Nephron (organoid): ENCODE measurements at regions not wholly inside any gene's neighbourhood (a gene's known extent, or its start where the extent isn't known, plus 50 kb on each side); places are given as distances from the start of the nearest gene placed in this dataset.
"Not testable (repeated sequence)": the region's sequence is repeated elsewhere in the genome, so short reads cannot be mapped to it uniquely, and the experiment has no call there.

ENCODE experiments used
- H3K27ac Mint-ChIP-seq, 3 experiments: 2 replicates each; pipeline ENCODE4 v1.8.0; 2020; ENCODE audit warnings: mixed read lengths in 3 of 3, mild to moderate bottlenecking in 2 of 3, moderate library complexity in 1 of 3
- H3K27me3 Mint-ChIP-seq: 2 replicates; pipeline ENCODE4 v1.8.0; 2021; ENCODE audit warnings: low read depth, mild to moderate bottlenecking, moderate library complexity, mixed read lengths
- H3K36me3 Mint-ChIP-seq: 2 replicates; pipeline ENCODE4 v1.8.0; 2020; ENCODE audit warnings: low read depth, mixed read lengths
- H3K4me1 Mint-ChIP-seq: 2 replicates; pipeline ENCODE4 v1.8.0; 2020; ENCODE audit warnings: mixed read lengths
- H3K4me3 Mint-ChIP-seq, 3 experiments: 2 replicates each; pipeline ENCODE4 v1.8.0; 2020; ENCODE audit warnings: mild to moderate bottlenecking in 3 of 3, mixed read lengths in 3 of 3, moderate library complexity in 2 of 3
- H3K9me3 Mint-ChIP-seq: 2 replicates; pipeline ENCODE4 v1.8.0; 2020; ENCODE audit warnings: mixed read lengths
- CTCF ChIP-seq, 3 experiments: fragments of 200-600 bp; sonication (generic); IDR thresholded peaks; one replicate each; pipeline ENCODE4 v1.5.0; 2021; ENCODE audit warnings: antibody characterized with exemption in 3 of 3; ENCODE audit not compliant: unreplicated experiment in 3 of 3

- no peaks in the 10 kb centered on the region for H3K27me3 Mint-ChIP-seq
- TF ChIP-seq CTCF (IDR thresholded peaks at IDR 0.05; ENCODE audit: unreplicated experiment in 3 of 3), result no peak
- H3K27ac Mint-ChIP-seq, result no peak overlapping the region
- no peak overlapping the region for H3K4me3 Mint-ChIP-seq
- H3K9me3 Mint-ChIP-seq, result peaks cover 6% of the 10 kb centered on the region
- no peaks in the 10 kb centered on the region for H3K36me3 Mint-ChIP-seq
- no peaks in the 10 kb centered on the region for H3K4me1 Mint-ChIP-seq
Measured at GRCh38 chr13:37968555-37968954, 99.0 kb upstream of the TRPC4 start.

GRCh38 chr13:37966266-37966665 lies 96.7 kb upstream of the TRPC4 start:
- Mint-ChIP-seq H3K27ac (no peak overlapping the region), H3K4me3 (no peak overlapping the region), H3K9me3 (peaks cover 10% of the 10 kb centered on the region), H3K27me3 (no peaks in the 10 kb centered on the region), H3K4me1 (no peaks in the 10 kb centered on the region), H3K36me3 (no peaks in the 10 kb centered on the region)
- no peak for TF ChIP-seq CTCF (IDR thresholded peaks at IDR 0.05; ENCODE audit: unreplicated experiment in 3 of 3)

DNA sequence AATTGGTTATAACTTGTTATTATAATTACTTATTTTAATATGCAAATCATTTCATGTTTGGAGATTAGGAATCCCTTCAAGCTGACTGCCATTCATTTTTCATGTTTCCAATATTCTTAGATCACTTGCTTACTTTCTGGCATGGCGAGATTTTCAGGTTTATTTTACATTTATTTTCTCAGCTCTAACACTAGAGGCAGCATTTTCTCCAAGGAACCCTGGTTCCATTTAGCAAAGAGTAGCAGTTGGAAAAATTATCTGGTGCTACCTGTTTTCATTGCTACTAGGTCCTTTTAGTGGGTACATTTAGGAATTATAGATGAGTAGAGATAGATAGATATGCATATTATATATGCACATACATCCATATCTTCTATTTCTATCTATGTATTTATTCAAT lies 90.9 kb upstream of the TRPC4 start:
- no peaks in the 10 kb centered on the region for H3K27me3 Mint-ChIP-seq
- no peaks in the 10 kb centered on the region for H3K4me1 Mint-ChIP-seq
- H3K36me3 Mint-ChIP-seq, result no peaks in the 10 kb centered on the region
- H3K27ac Mint-ChIP-seq, result no peak overlapping the region
- peak in 1 of 3 experiments; percentile 25 for TF ChIP-seq CTCF (IDR thresholded peaks at IDR 0.05; ENCODE audit: unreplicated experiment in 3 of 3)
- H3K4me3 Mint-ChIP-seq, result no peak overlapping the region
- peaks cover 4% of the 10 kb centered on the region for H3K9me3 Mint-ChIP-seq

GRCh38 chr13:37959284-37959683 lies 89.7 kb upstream of the TRPC4 start:
- peaks cover 4% of the 10 kb centered on the region for H3K9me3 Mint-ChIP-seq
- TF ChIP-seq CTCF (IDR thresholded peaks at IDR 0.05; ENCODE audit: unreplicated experiment in 3 of 3), result no peak
- H3K4me1 Mint-ChIP-seq, result no peaks in the 10 kb centered on the region
- no peaks in the 10 kb centered on the region for H3K27me3 Mint-ChIP-seq
- no peak overlapping the region for H3K4me3 Mint-ChIP-seq
- no peaks in the 10 kb centered on the region for H3K36me3 Mint-ChIP-seq
- no peak overlapping the region for H3K27ac Mint-ChIP-seq

DNA sequence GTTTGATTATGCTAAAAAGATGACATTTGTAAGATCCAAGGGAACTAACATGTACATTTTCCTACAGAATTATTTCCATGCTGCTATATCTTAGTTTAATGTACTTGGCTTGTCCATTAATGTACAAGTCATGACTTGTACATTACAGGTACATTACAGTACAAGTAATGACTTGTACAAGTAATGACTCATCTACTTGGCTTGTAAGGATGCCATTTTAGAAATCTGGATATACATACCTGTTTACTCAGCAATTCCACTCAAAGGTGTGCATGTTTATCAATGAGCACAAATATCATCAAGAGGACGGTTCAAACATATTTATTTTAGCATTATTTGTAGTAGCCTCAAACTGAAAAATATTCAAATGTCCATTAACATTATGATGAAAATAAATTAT lies 87.0 kb upstream of the TRPC4 start:
- Mint-ChIP-seq H3K27me3 (no peaks in the 10 kb centered on the region), H3K4me1 (no peaks in the 10 kb centered on the region), H3K9me3 (no peaks in the 10 kb centered on the region), H3K27ac (no peak overlapping the region), H3K36me3 (no peaks in the 10 kb centered on the region), H3K4me3 (no peak overlapping the region)
- no peak for TF ChIP-seq CTCF (IDR thresholded peaks at IDR 0.05; ENCODE audit: unreplicated experiment in 3 of 3)

DNA sequence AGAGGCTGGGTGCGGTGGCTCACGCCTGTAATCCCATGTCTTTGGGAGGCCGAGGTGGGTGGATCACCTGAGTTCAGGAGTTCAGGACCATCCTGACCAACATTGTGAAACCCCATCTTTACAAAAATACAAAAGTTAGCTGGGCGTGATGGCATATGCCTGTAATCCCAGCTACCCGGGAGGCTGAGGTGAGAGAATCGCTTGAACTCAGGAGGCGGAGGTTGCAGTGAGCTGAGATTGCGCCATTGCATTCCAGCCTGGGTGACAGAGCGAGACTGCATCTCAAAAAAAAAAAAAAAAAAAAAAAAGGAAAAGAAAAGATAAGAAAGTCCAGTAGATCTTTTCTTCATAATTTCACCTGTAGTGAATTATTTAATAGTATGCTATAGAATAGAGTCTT lies 85.0 kb upstream of the TRPC4 start:
- H3K36me3 Mint-ChIP-seq, H3K27ac Mint-ChIP-seq, H3K27me3 Mint-ChIP-seq, H3K9me3 Mint-ChIP-seq, H3K4me1 Mint-ChIP-seq, H3K4me3 Mint-ChIP-seq: not testable (repeated sequence)

DNA sequence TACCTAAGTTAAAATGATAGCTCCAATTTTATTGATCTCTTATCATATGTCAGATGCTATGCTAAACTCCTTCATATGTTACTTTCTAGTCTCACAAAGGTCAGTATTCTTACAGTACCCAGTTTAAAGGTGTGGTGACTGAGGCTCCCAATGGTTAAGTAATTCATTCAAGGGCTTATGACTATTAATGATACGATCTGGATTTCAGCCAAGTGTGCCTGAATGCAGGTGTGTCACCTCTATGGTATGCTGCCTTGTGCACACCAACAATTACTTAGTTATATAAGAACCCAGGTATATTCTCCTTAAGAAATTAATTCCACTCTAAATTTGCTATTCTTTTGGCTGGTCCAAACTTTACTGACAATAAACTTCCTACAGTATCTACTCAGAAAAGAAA lies 84.6 kb upstream of the TRPC4 start:
- no peaks in the 10 kb centered on the region for H3K27me3 Mint-ChIP-seq
- TF ChIP-seq CTCF (IDR thresholded peaks at IDR 0.05; ENCODE audit: unreplicated experiment in 3 of 3), result no peak
- H3K9me3 Mint-ChIP-seq, result no peaks in the 10 kb centered on the region
- no peaks in the 10 kb centered on the region for H3K36me3 Mint-ChIP-seq
- H3K4me1 Mint-ChIP-seq, result no peaks in the 10 kb centered on the region
- H3K4me3 Mint-ChIP-seq, result no peak overlapping the region
- no peak overlapping the region for H3K27ac Mint-ChIP-seq
